A673 (cell line): ENCODE measurements at regions not wholly inside any gene's neighbourhood (a gene's known extent, or its start where the extent isn't known, plus 50 kb on each side); places are given as distances from the start of the nearest gene placed in this dataset.

ENCODE experiments used
- EZH2 ChIP-seq: fragments of 200-600 bp; sonication (generic); IDR thresholded peaks from 2 replicates; pipeline ENCODE4 v1.6.1; 2017; ENCODE audit warnings: borderline replicate concordance, low read depth, mild to moderate bottlenecking, mixed read lengths, antibody characterized with exemption, low read length; ENCODE audit not compliant: poor library complexity, severe bottlenecking
- TF ChIP-seq, protein P1 (sequence below): fragments of 300-800, 200-600 bp; sonication (generic); conservative IDR thresholded peaks from 2 replicates; pipeline ENCODE4 v1.5.1; 2017; ENCODE audit warnings: low read depth, mild to moderate bottlenecking, antibody characterized with exemption, low read length, moderate library complexity, mixed read lengths

DNA sequence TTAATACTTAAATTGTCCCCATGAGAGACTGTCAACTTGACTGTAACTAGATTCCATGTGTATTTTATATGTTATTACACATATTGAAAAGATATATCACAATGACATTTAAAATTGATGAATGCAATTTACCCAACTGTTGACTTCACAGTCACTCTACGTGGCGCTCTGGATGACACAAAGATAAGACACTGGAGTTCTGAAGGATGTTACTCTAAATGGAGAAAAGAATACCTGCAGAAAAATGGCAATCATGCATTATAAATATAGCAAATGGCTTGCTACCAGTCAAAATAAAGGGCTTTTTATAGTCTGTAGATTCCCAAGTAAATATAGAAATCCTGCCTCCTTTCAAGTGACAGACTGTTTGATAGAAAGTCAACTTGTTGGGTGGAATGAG is 143.6 kb upstream of the KLF6 start:
- TF ChIP-seq, protein P1, sequence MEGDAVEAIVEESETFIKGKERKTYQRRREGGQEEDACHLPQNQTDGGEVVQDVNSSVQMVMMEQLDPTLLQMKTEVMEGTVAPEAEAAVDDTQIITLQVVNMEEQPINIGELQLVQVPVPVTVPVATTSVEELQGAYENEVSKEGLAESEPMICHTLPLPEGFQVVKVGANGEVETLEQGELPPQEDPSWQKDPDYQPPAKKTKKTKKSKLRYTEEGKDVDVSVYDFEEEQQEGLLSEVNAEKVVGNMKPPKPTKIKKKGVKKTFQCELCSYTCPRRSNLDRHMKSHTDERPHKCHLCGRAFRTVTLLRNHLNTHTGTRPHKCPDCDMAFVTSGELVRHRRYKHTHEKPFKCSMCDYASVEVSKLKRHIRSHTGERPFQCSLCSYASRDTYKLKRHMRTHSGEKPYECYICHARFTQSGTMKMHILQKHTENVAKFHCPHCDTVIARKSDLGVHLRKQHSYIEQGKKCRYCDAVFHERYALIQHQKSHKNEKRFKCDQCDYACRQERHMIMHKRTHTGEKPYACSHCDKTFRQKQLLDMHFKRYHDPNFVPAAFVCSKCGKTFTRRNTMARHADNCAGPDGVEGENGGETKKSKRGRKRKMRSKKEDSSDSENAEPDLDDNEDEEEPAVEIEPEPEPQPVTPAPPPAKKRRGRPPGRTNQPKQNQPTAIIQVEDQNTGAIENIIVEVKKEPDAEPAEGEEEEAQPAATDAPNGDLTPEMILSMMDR: no peak
- no peak for TF ChIP-seq EZH2
